ENCODE measurements at regions not wholly inside any gene's neighbourhood (a gene's known extent, or its start where the extent isn't known, plus 50 kb on each side); places are given as distances from the start of the nearest gene placed in this dataset.
"Not testable (repeated sequence)": the region's sequence is repeated elsewhere in the genome, so short reads cannot be mapped to it uniquely, and the experiment has no call there.

- H3K9me3 Mint-ChIP-seq (ENCODE audit: unreplicated experiment), result no peaks in the 10 kb centered on the region
- peaks cover 2% of the 10 kb centered on the region for H3K27me3 Mint-ChIP-seq (ENCODE audit: unreplicated experiment)
- no peaks in the 10 kb centered on the region for H3K4me1 Mint-ChIP-seq (ENCODE audit: low read depth, unreplicated experiment)
- no peak overlapping the region for H3K27ac Mint-ChIP-seq (ENCODE audit: unreplicated experiment)
- no peak for TF ChIP-seq CTCF (IDR thresholded peaks at IDR 0.05; ENCODE audit: partially characterized antibody, unreplicated experiment)
- DNase-seq, result no peak
- no peak overlapping the region for H3K4me3 Mint-ChIP-seq (ENCODE audit: unreplicated experiment)
- H3K36me3 Mint-ChIP-seq (ENCODE audit: unreplicated experiment), result no peaks in the 10 kb centered on the region
Measured at GRCh38 chr13:90272356-90272755, 1075.1 kb upstream of the MIR17HG start.

GRCh38 chr13:90276216-90276615, 1071.3 kb upstream of the MIR17HG start:
- Mint-ChIP-seq H3K36me3 (ENCODE audit: unreplicated experiment) (no peaks in the 10 kb centered on the region), H3K9me3 (ENCODE audit: unreplicated experiment) (no peaks in the 10 kb centered on the region), H3K4me1 (ENCODE audit: low read depth, unreplicated experiment) (no peaks in the 10 kb centered on the region), H3K4me3 (ENCODE audit: unreplicated experiment) (no peak overlapping the region), H3K27me3 (ENCODE audit: unreplicated experiment) (no peaks in the 10 kb centered on the region), H3K27ac (ENCODE audit: unreplicated experiment) (no peak overlapping the region)
- DNase-seq, result no peak
- TF ChIP-seq CTCF (IDR thresholded peaks at IDR 0.05; ENCODE audit: partially characterized antibody, unreplicated experiment), result no peak

DNA sequence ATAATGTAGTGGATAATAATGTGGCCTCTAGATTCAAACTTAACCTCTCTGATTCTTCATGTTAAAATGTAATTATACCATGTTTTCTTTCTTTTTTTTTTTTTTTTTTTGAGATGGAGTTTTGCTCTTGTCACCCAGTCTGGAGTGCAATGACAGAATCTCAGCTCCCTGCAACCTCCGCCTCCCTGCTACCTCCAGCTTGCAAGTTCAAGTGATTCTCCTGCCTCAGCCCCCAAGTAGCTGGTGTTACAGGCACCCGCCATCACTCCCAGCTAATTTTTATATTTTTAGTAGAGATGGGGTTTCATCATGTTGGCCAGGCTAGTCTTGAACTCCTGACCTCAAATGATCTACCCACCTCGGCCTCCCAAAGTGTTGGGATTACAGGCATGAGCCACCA, 1069.3 kb upstream of the MIR17HG start:
- H3K4me3 Mint-ChIP-seq (ENCODE audit: unreplicated experiment); H3K9me3 Mint-ChIP-seq (ENCODE audit: unreplicated experiment); H3K27me3 Mint-ChIP-seq (ENCODE audit: unreplicated experiment); H3K4me1 Mint-ChIP-seq (ENCODE audit: low read depth, unreplicated experiment); H3K36me3 Mint-ChIP-seq (ENCODE audit: unreplicated experiment); H3K27ac Mint-ChIP-seq (ENCODE audit: unreplicated experiment); DNase-seq: not testable (repeated sequence)

GRCh38 chr13:90281709-90282108, 1065.8 kb upstream of the MIR17HG start:
- DNase-seq, result no peak
- H3K9me3 Mint-ChIP-seq (ENCODE audit: unreplicated experiment), result no peaks in the 10 kb centered on the region
- H3K27ac Mint-ChIP-seq (ENCODE audit: unreplicated experiment), result no peak overlapping the region
- H3K4me1 Mint-ChIP-seq (ENCODE audit: low read depth, unreplicated experiment), result no peaks in the 10 kb centered on the region
- no peaks in the 10 kb centered on the region for H3K36me3 Mint-ChIP-seq (ENCODE audit: unreplicated experiment)
- no peak overlapping the region for H3K4me3 Mint-ChIP-seq (ENCODE audit: unreplicated experiment)
- H3K27me3 Mint-ChIP-seq (ENCODE audit: unreplicated experiment), result no peaks in the 10 kb centered on the region
- no peak for TF ChIP-seq CTCF (IDR thresholded peaks at IDR 0.05; ENCODE audit: partially characterized antibody, unreplicated experiment)

DNA sequence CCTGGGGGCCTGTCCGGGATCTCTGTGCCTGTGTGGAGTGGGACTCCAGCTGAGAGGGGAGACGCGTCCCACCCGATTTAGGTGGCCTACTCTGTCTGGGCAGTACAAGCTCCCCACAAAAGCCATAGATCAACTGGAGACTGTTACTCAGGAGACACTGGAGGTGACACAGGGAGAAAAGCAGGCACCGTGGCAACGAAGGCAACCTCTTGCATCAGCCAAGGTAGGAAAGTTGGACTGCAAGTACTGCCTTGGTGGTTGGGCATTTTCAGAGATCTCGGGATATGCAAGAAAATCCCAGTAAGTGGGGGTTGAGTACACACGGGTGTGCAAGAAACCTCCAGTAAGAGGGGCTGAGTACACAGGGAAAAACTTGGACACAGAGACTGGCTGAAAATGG, 1060.0 kb upstream of the MIR17HG start:
- no peaks in the 10 kb centered on the region for H3K9me3 Mint-ChIP-seq (ENCODE audit: unreplicated experiment)
- H3K27me3 Mint-ChIP-seq (ENCODE audit: unreplicated experiment), result no peaks in the 10 kb centered on the region
- H3K27ac Mint-ChIP-seq (ENCODE audit: unreplicated experiment), result no peak overlapping the region
- no peak overlapping the region for H3K4me3 Mint-ChIP-seq (ENCODE audit: unreplicated experiment)
- no peak for TF ChIP-seq CTCF (IDR thresholded peaks at IDR 0.05; ENCODE audit: partially characterized antibody, unreplicated experiment)
- no peaks in the 10 kb centered on the region for H3K4me1 Mint-ChIP-seq (ENCODE audit: low read depth, unreplicated experiment)
- no peaks in the 10 kb centered on the region for H3K36me3 Mint-ChIP-seq (ENCODE audit: unreplicated experiment)
- DNase-seq, result no peak
